OCI-LY3 (cell line): ENCODE measurements at regions not wholly inside any gene's neighbourhood (a gene's known extent, or its start where the extent isn't known, plus 50 kb on each side); places are given as distances from the start of the nearest gene placed in this dataset.
"Not testable (repeated sequence)": the region's sequence is repeated elsewhere in the genome, so short reads cannot be mapped to it uniquely, and the experiment has no call there.

Source experiments
- H2AFZ ChIP-seq: fragments of 200-600, 300-600 bp; shearing (Covaris generic); 2 replicates; pipeline ENCODE4 v1.6.0; 2014; ENCODE audit warnings: antibody characterized with exemption, low read depth, low read length
- H3K27ac ChIP-seq: fragments of 200-600, 300-600 bp; sonication (generic); 2 replicates; pipeline ENCODE4 v1.5.1; 2014; ENCODE audit warnings: mild to moderate bottlenecking, low read length, moderate library complexity, mixed read lengths
- H3K27me3 ChIP-seq: fragments of 200-600, 300-600 bp; sonication (generic); 2 replicates; pipeline ENCODE4 v1.6.1; 2014; ENCODE audit warnings: low read depth, low read length, mixed read lengths
- H3K36me3 ChIP-seq: fragments of 200-600, 300-600 bp; sonication (generic); replicated peaks from 2 replicates; pipeline ENCODE3; 2014; ENCODE audit warnings: low read depth, low read length, mixed read lengths
- H3K4me1 ChIP-seq: fragments of 300-600, 200-600 bp; sonication (generic); 2 replicates; pipeline ENCODE4 v1.6.1; 2014; ENCODE audit warnings: low read length, mixed read lengths
- H3K4me2 ChIP-seq: fragments of 200-600, 300-600 bp; sonication (generic); 2 replicates; pipeline ENCODE4 v1.6.1; 2014; ENCODE audit warnings: low read length, mixed read lengths
- H3K4me3 ChIP-seq: fragments of 300-600, 200-600 bp; sonication (generic); 2 replicates; pipeline ENCODE4 v1.5.1; 2014; ENCODE audit warnings: antibody characterized with exemption, mild to moderate bottlenecking, low read length, moderate library complexity
- H3K79me2 ChIP-seq: fragments of 300-600, 200-600 bp; shearing (Covaris generic); 2 replicates; pipeline ENCODE4 v1.6.1; 2014; ENCODE audit warnings: mild to moderate bottlenecking, low read length, mixed read lengths
- H3K9ac ChIP-seq: fragments of 300-600, 200-600 bp; shearing (Covaris generic); 2 replicates; pipeline ENCODE4 v1.6.0; 2014; ENCODE audit warnings: mild to moderate bottlenecking, low read length, moderate library complexity
- H3K9me3 ChIP-seq: fragments of 200-600, 300-600 bp; shearing (Covaris generic); 2 replicates; pipeline ENCODE4 v1.6.1; 2014; ENCODE audit warnings: low read length, mixed read lengths; ENCODE audit not compliant: insufficient read depth
- H4K20me1 ChIP-seq: fragments of 200-600, 300-600 bp; sonication (generic); 2 replicates; pipeline ENCODE4 v1.6.1; 2016; ENCODE audit warnings: low read length, mixed read lengths; ENCODE audit not compliant: insufficient read depth
- EZH2phosphoT487 ChIP-seq: fragments of 200-600 bp; shearing (Covaris generic); IDR thresholded peaks from 2 replicates; pipeline ENCODE4 v1.6.1; 2018; ENCODE audit warnings: antibody characterized with exemption, mixed run types, low read depth
- TF ChIP-seq, protein P1 (sequence below): fragments of 200-600, 300-600 bp; sonication (generic); IDR thresholded peaks from 2 replicates; pipeline ENCODE4 v1.5.1; 2014; ENCODE audit warnings: antibody characterized with exemption, low read length, low read depth

DNA sequence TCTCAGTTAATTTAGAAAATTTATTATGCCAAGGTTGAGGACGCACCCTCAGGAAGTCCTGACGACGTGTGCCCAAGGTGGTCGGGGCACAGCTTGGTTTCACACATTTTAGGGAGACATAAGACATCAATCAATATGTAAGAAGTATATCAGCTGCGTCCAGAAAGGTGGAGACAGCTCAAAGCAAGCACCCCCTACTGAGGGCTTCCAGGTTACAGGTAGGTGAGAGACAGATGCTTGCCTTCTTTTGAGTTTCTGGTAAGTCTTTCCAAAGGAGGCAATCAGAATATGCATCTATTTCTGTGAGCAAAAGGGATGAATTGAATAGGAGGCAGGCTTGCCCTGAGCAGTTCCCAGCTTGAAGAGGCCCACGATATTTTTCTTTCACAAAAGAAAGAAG, 614.3 kb downstream of the XPNPEP1 start:
- Histone ChIP-seq H2AFZ (no peak overlapping the region), H3K4me1 (no peaks in the 10 kb centered on the region), H3K27me3 (no peaks in the 10 kb centered on the region), H3K9me3 (no peaks in the 10 kb centered on the region), H3K36me3 (no peaks in the 10 kb centered on the region), H4K20me1 (no peaks in the 10 kb centered on the region), H3K4me2 (no peak overlapping the region), H3K27ac (no peak overlapping the region), H3K9ac (no peak overlapping the region), H3K4me3 (no peak overlapping the region), H3K79me2 (no peaks in the 10 kb centered on the region)
- TF ChIP-seq EZH2phosphoT487, result no peak
- TF ChIP-seq, protein P1, sequence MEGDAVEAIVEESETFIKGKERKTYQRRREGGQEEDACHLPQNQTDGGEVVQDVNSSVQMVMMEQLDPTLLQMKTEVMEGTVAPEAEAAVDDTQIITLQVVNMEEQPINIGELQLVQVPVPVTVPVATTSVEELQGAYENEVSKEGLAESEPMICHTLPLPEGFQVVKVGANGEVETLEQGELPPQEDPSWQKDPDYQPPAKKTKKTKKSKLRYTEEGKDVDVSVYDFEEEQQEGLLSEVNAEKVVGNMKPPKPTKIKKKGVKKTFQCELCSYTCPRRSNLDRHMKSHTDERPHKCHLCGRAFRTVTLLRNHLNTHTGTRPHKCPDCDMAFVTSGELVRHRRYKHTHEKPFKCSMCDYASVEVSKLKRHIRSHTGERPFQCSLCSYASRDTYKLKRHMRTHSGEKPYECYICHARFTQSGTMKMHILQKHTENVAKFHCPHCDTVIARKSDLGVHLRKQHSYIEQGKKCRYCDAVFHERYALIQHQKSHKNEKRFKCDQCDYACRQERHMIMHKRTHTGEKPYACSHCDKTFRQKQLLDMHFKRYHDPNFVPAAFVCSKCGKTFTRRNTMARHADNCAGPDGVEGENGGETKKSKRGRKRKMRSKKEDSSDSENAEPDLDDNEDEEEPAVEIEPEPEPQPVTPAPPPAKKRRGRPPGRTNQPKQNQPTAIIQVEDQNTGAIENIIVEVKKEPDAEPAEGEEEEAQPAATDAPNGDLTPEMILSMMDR, result no peak

DNA sequence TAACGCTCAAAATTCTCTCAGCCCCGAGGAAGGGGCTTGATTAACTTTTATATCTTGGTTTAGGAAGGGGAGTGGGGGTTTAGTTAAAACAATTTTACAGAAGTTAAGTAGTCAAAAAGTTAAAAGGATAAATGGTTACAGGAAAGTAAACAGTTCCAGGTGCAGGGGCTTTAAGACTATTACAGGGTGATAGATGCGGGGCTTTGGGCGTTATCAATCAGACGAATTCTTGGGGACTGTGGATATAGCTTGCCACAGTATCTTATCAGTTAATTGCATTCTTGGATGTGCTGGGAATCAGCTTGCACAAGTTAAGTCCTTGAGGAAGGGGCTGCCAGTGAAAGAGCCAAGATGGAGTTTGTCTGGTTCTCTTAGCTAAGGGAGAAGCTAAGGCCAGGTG, 616.2 kb downstream of the XPNPEP1 start:
- H3K27me3 ChIP-seq, H3K27ac ChIP-seq, H3K4me1 ChIP-seq, H3K9ac ChIP-seq, H3K4me3 ChIP-seq, H4K20me1 ChIP-seq, H3K4me2 ChIP-seq, H3K9me3 ChIP-seq, H3K36me3 ChIP-seq, H2AFZ ChIP-seq, H3K79me2 ChIP-seq: not testable (repeated sequence)

- Histone ChIP-seq H2AFZ (no peak overlapping the region), H3K9ac (no peak overlapping the region), H3K27me3 (no peaks in the 10 kb centered on the region), H3K9me3 (no peaks in the 10 kb centered on the region), H3K4me2 (no peak overlapping the region), H3K27ac (no peak overlapping the region), H3K79me2 (no peaks in the 10 kb centered on the region), H3K4me3 (no peak overlapping the region), H4K20me1 (no peaks in the 10 kb centered on the region), H3K36me3 (no peaks in the 10 kb centered on the region), H3K4me1 (no peaks in the 10 kb centered on the region)
- TF ChIP-seq EZH2phosphoT487, result no peak
- TF ChIP-seq, protein P1, result no peak
These were observed 616.6 kb downstream of the XPNPEP1 start for GRCh38 chr10:109306698-109307097.

- Histone ChIP-seq H3K36me3 (no peaks in the 10 kb centered on the region), H3K27ac (no peak overlapping the region), H3K9ac (no peak overlapping the region), H3K27me3 (no peaks in the 10 kb centered on the region), H3K79me2 (no peaks in the 10 kb centered on the region), H3K4me2 (no peak overlapping the region), H2AFZ (no peak overlapping the region), H3K9me3 (no peaks in the 10 kb centered on the region), H4K20me1 (no peaks in the 10 kb centered on the region), H3K4me1 (no peaks in the 10 kb centered on the region), H3K4me3 (no peak overlapping the region)
- TF ChIP-seq, protein P1, result no peak
- no peak for TF ChIP-seq EZH2phosphoT487
These were observed 635.5 kb downstream of the XPNPEP1 start for GRCh38 chr10:109287858-109288257.

- Histone ChIP-seq H3K9me3 (no peaks in the 10 kb centered on the region), H3K4me3 (no peak overlapping the region), H3K79me2 (no peaks in the 10 kb centered on the region), H4K20me1 (no peaks in the 10 kb centered on the region), H2AFZ (no peak overlapping the region), H3K36me3 (no peaks in the 10 kb centered on the region), H3K27me3 (no peaks in the 10 kb centered on the region), H3K4me1 (no peaks in the 10 kb centered on the region), H3K4me2 (no peak overlapping the region), H3K9ac (no peak overlapping the region), H3K27ac (no peak overlapping the region)
- TF ChIP-seq EZH2phosphoT487, result no peak
- TF ChIP-seq, protein P1, result no peak
These were observed 640.8 kb downstream of the XPNPEP1 start for GRCh38 chr10:109282510-109282909.
